EH (cell line): ENCODE measurements at regions not wholly inside any gene's neighbourhood (a gene's known extent, or its start where the extent isn't known, plus 50 kb on each side); places are given as distances from the start of the nearest gene placed in this dataset.

ENCODE experiments used
- DNase-seq: peaks from one replicate; pipeline ENCODE4 v3.0.0-alpha.2; 2015; ENCODE audit warnings: low read depth

GRCh38 chr13:97057176-97057575 lies 62.9 kb upstream of the OXGR1 start:
- DNase-seq: no peak

GRCh38 chr13:97058391-97058790 lies 64.1 kb upstream of the OXGR1 start:
- no peak for DNase-seq

- no peak for DNase-seq
These were observed 64.7 kb upstream of the OXGR1 start for GRCh38 chr13:97058926-97059325.

GRCh38 chr13:97067017-97067895 lies 73.0 kb upstream of the OXGR1 start:
- peak; percentile 13 for DNase-seq

GRCh38 chr13:97068151-97068550 lies 73.9 kb upstream of the OXGR1 start:
- no peak for DNase-seq

GRCh38 chr13:97069050-97069815 lies 75.0 kb upstream of the OXGR1 start:
- DNase-seq: no peak

GRCh38 chr13:97072297-97072696 lies 78.0 kb upstream of the OXGR1 start:
- no peak for DNase-seq

GRCh38 chr13:97074618-97075017 lies 80.3 kb upstream of the OXGR1 start:
- DNase-seq: no peak

GRCh38 chr13:97076898-97077297 lies 82.6 kb upstream of the OXGR1 start:
- DNase-seq: no peak

GRCh38 chr13:97077341-97077740 lies 83.1 kb upstream of the OXGR1 start:
- DNase-seq: no peak

GRCh38 chr13:97079726-97080125 lies 85.5 kb upstream of the OXGR1 start:
- no peak for DNase-seq

- DNase-seq: no peak
These were observed 88.4 kb upstream of the OXGR1 start for GRCh38 chr13:97082461-97083207.

- DNase-seq: no peak
These were observed 96.9 kb upstream of the OXGR1 start for GRCh38 chr13:97091196-97091595.

GRCh38 chr13:97100821-97101220 lies 106.5 kb upstream of the OXGR1 start:
- no peak for DNase-seq

GRCh38 chr13:97101912-97102708 lies 107.8 kb upstream of the OXGR1 start:
- DNase-seq: no peak

- DNase-seq: no peak
These were observed 112.0 kb upstream of the OXGR1 start for GRCh38 chr13:97106323-97106722.

- DNase-seq: no peak
These were observed 113.7 kb upstream of the OXGR1 start for GRCh38 chr13:97107815-97108529.

- DNase-seq: no peak
These were observed 113.6 kb upstream of the MBNL2 start for GRCh38 chr13:97108530-97108900.

GRCh38 chr13:97109256-97109655 lies 112.9 kb upstream of the MBNL2 start:
- no peak for DNase-seq

GRCh38 chr13:97109841-97110492 lies 112.2 kb upstream of the MBNL2 start:
- peak; percentile 90 for DNase-seq

- no peak for DNase-seq
These were observed 111.2 kb upstream of the MBNL2 start for GRCh38 chr13:97110936-97111335.
